ENCODE measurements at regions not wholly inside any gene's neighbourhood (a gene's known extent, or its start where the extent isn't known, plus 50 kb on each side); places are given as distances from the start of the nearest gene placed in this dataset.
A peak's percentile ranks its signal among the peaks of the same experiment; 100 is the strongest.
"Not testable (repeated sequence)": the region's sequence is repeated elsewhere in the genome, so short reads cannot be mapped to it uniquely, and the experiment has no call there.

DNA sequence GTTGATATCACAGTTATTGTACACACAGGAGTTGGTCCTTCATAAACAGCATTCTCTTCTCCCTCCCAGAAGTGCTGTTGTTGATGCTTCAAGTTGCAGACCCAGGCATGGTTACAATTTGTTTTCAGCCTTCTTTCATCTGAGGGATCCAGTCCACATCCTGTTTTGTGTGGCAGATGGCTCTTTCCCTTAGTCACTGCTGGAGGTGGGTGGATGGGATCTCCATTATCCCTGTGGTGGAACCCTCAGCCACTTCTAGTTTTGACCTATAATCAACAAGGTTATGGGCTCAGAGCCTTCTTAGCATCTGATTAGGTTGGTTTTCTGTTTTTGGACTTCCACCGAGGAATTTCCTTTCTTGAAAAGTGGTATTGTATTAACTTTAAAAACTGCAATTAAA is 214.2 kb downstream of the SH2D4B start:
- no peak for DNase-seq

DNA sequence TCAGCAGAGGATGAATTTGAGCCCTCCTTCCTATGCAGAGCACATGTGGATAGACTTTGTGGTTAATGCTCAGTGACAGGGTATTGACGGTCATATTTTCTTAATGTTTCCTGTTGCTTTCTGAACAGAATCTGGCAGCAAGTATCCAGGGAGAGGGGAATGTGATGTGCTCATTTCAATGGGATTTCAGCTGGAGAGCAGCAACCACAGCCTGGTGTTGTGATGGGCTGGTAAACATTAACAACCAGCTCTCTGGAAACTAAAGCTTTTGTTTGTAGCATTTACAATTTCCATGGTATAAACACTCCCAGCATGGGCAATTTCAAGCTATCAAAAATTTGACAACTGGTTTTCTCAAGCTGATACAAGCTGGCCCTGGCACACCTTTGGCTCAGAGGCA is 215.9 kb downstream of the SH2D4B start:
- DNase-seq: no peak

DNA sequence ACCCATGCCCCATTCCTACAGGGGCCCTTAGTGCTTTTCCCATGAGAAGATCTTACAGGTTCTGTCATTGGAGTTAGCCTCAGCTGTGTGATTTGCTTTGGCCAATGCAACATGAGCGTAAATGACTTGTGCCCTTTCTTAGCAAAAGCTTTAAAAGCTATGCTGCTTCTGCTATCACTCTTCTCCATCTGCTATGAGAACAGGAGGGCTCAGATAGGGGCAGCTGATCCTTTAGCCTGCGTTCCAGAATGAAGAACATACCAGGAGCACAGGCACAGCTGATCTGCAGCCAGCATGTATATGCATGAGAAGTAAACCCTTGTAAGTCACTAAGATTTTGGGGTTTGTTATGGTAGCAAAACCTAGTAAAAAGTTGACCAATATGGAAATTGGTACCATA is 218.2 kb downstream of the SH2D4B start:
- no peak for DNase-seq

DNA sequence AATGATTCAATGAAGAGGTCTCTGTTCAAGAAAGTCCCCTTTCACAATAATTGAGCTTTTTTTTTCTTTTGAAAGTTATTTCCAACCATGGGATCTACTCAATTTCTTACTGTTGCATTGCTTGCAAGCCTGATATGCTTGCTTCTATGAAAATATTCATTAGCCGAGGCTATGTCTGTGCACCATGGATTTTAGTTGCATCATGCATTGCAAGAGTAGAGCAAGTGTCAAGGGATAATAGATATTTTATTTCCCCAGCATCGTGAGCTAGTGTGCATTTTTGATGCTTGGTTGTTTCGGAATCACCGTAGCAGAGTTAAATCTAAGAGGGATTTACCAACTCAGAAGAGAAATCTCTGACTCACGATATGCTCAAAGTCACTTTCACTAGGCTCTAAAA is 222.0 kb downstream of the SH2D4B start:
- DNase-seq: no peak

DNA sequence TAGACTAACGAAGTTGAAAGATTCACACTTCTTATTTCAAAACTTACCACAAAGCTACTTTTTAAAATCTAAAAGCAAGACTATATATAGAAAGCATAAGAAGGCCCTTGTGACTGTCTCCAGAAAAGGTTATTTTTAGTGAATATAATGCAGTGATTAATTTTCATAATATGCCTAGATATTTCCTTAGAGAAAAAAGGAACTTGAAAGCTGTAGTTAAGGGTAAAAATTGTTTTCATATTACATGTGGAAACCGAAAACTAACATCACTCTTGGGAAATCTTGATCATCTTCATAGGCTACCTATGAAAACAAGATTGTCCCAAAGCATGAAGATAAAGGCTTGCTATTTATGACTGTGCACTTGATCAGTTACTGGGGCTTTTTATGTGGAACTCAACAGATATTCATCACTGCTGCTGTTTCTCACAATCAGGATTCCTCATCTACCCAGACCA is 223.2 kb downstream of the SH2D4B start:
- no peak for DNase-seq

DNA sequence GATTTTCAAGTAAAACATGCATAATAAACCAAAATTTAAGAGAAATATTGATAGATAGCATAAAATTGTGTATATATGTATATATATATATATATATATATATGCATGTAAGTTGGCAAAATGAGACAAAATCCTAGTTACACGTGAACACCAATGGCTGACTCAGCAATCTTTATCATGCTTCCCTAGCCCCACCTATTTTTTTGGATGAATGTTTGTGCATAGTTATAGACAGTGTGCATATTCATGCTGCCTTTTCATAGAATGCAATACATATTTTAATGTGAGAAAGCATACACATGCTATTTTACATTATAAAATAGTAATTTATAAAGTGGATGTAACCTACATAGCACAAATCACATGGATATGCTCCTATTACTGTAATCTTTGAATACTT is 230.3 kb downstream of the SH2D4B start:
- DNase-seq: no peak

DNA sequence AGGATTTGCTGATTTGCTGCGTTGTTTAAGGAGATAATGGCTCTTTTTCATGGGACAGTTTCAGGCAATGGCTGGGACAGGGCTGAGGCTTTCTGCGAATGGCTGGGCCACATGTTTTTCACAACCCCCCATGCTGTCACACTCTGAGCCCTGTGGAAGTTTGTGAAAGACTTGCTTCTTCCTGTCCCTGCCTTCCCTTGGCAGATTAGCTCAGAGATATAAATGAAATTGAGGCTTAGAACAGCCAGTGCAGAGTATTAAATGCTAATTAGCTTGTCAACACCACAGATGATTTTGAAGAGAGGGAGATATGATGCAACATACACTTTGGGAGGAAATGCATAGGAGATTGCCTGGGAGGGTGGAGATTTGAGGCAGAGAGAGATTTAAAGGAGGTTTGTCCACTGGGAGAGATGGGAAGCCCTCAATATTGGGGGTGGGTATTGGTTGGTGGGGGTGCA is 232.0 kb downstream of the SH2D4B start:
- DNase-seq: no peak

DNA sequence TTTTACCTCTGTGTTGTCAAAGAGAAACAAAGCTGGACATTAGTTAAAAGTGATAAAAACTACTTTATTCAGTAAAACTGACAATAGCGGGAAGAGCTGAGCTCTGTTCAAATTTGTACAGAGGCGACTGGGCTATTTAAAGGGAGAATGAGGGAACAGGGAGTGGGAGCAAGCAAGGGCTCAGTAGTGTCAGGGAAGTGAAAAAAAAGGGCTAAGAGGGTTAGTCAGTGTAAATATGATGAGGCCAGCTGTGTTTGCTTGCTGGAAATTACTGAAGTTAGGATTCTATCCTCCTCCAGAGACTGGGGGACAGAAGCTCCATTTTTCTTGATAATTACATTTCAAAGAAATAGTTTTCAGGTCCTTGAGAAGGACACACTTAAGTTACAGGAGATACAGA is 232.5 kb downstream of the SH2D4B start:
- DNase-seq: no peak

DNA sequence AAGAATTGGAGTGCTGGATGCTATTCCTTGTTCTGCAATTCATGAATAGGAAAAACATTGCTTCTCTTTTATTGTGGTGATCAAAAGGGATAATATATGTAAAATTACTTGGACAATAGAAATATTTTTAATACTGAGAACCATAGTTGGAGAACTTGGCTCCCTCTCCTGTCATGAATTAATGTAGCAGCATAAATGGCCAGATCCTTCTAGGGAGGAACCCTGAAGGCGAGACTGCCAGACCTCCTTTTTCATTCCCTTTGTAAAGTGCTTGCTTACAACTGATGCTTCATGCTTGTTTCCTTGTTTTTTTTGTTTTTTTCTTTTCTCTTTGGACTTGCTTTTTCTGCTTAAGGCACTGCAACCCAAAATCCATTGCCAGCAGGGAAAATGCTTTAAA is 233.6 kb downstream of the SH2D4B start:
- DNase-seq: no peak

DNA sequence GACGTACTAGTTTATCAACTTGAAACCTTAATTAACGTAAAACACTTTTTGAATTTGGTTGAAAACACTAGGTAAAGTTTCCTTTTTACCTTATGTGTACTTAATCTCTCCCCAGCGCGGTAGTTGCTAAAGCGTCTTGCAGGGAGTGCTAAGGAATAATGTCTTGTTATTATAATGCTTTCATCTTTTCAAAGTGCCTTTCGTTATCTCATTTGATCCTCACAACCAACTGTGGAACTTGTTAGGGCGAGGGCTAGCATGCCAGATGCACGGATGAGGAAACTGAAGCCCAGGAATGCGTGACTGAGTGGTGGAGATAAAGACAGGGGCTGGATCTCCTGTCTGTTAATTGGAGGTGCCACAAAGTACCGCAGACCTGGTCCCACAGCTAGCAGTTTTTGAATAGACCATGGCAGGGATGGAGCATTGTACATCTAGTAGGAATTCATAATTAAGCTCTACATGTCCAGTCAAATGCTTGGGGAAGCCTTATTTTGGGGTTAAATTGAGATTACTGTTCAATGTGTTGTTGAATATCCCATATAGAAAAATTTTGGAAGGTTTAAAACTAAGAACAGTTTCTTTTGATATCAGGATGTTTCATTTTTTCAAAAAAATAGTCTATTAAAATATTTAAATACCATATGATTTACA is 234.3 kb downstream of the SH2D4B start:
- no peak for DNase-seq

DNA sequence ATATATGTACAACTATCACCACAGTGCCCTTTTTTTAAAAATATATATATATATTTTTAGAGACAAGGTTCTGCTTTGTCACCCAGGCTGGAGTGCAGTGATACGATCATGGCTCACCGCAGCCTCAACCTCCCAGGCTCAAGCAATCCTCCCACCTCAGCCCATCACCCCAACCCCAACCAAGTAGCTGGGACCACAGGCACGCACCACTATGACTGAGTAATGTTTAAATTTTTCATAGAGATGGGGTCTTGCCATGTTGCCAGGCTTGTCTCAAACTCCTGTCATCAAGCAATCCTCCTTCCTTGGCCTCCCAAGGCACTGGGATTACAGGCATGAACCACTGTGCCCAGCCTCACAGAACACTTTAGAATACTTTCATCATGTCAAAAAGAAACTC is 234.9 kb downstream of the SH2D4B start:
- no peak for DNase-seq

DNA sequence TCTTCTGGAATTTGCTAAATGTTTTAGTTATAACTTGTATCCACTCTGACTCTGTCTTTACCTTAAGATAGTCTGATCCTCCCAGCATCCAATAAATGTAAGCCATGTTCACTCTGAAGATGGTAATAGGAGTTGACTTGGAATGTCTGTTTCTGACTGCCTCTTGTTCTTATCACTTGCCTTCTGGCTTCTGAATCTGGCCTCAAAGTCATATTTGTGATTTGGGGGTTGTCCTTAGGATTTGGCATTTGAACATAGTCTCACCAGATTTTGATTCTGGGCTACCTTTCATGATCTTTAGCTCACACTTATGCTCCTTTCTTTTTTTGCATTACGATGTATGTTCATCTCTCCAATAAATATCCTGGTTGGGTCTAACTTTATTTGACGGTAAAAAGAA is 247.0 kb downstream of the SH2D4B start:
- no peak for DNase-seq

DNA sequence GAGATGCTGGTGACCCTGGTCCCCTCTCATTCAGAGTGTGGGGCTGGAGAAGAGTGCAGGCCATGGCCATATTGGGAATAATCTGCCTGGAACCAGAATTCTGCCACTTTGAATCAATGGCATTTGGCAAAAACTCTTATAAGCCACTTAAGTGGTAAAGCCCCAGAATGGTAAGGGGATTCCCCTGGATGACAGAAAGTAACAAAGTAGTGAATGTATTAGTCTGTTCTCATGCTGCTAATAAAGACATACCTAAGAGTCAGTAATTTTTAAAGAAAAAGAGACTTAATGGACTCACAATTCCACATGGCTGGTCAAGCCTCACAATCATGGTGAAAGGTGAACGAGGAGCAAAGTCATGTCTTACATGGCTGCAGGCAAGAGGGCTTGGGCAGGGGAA is 248.6 kb downstream of the SH2D4B start:
- no peak for DNase-seq

DNA sequence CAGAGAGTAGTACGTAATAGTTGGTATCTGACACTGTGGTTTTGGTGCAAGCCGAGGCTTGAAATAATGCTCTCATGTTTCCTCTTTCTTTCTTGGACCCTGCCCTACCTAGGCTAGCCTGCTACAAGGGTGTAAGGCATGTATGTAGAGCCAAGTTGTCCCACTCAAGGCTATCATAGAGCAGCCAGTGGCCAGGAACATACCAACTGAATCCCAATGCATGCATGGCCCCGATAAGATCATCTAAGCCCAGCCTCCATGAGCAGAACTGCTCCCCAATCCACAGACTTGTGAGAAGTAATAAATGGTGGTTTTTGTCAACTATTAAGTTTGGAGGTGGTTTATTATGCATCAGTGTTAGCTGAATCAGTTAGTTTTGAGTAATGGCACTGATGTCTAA is 250.2 kb downstream of the SH2D4B start:
- DNase-seq: no peak

DNA sequence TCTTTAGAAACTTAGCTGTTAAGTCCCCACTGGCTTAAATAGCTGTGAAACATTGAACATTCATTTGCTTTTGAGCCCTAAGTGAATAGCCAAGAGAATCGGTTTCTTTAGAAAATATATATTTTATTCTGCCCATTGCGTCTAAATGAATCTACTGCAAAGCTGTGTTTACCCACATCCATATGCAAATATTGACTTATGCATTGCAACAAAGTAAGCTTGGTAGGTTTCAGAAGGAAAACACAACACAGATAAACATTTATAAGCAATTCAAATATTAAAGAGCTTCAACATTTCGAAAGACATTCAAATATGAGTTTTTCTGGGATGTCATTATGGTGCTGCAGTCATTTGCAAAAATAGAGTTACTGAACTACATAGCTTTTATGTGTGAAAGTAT is 257.3 kb downstream of the SH2D4B start:
- DNase-seq: no peak

DNA sequence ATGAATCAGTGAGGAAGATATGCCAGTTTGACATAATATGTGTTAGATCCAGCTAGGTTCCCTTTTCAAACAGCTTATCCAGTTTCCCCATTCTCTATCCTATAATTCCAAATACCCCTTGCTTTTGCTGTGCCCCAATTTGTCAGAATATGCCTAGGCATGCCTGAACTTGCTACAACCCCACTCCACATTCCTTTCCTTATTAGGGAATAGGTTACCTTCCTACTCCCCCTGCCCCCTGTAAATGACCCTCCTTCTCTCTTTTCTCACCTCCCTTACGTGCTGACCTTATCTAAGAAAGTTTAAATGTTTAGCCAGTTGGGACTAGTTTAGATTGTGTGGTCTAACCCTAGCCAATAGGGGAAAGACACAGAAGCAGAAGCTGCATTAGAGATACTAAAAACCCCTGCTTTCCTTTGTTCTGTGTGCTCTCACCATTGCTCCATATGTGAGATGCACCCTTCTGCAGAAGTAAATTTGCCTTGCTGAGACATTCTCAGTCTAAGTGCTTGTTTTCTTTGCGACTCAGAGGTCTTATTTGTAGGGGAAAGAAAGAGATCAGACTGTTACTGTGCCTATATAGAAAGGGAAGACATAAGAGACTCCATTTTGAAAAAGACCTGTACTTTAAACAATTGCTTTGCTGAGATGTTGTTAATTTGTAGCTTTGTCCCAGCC is 267.8 kb downstream of the SH2D4B start:
- DNase-seq: no peak

DNA sequence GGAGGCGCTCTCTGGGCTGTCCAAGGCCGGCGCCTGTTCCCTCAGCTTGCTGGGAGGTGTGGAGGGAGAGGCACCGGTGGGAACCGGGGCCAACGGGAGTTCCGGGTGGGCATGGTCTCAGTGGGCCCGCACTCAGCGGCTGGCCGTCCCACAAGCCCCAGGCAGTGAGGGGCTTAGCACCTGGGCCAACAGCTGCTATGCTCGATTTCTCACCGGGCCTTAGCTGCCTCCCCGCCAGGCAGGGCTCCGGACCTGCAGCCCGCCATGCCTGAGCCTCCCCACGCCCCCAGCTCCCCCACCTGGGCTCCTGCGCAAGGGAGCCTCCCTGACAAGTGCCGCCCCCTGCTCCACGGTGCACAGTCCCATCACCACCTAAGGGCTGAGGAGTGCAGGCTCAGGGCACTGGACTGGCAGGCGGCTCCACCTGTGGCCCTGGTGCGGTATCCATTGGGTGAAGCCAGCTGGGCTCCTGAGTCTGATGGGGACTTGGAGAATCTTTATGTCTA is 276.5 kb downstream of the SH2D4B start:
- no peak for DNase-seq

DNA sequence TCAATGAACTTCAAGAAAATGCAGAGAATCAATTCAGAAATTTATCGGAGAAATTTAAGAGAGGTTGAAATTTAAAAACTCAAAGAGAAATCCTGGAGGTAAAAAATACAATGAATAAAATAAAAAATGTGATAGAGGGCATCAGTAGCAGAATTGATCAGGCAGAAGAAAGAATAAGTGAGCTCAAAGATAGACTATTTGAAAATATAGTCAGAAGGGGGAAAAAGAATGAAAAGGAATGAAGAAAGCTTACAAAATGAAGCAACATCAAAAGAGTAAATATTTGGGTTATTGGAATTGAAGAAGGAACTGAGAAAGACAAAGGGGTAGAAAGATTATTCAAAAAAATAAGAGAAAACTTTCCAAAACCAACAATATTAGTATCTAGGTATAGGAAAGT is 291.4 kb downstream of the SH2D4B start:
- no peak for DNase-seq

DNA sequence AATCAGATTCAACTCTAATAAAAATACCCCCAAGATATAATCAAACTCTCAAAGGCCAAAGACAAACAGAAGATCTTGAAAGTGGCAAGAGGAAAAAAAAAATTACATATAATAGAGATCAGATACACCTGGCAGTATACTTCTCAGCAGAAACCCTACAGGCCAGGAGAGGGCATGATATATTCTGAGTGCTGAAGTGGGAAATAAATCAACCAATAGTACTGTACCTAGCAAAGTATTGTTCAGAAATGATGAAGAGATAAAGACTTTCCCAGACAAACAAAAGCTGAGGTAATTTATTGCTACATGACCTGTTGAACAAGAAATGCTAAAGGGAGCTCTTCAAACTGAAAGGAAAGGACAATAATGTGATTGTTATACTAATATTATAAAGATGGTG is 291.9 kb downstream of the SH2D4B start:
- no peak for DNase-seq

DNA sequence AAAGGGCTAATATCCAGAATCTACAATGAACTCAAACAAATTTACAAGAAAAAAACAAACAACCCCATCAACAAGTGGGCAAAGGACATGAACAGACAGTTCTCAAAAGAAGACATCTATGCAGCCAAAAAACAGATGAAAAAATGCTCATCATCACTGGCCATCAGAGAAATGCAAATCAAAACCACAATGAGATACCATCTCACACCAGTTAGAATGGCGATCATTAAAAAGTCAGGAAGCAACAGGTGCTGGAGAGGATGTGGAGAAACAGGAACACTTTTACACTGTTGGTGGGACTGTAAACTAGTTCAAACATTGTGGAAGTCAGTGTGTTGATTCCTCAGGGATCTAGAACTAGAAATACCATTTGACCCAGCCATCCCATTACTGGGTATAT is 295.0 kb downstream of the SH2D4B start:
- DNase-seq: not testable (repeated sequence)

DNA sequence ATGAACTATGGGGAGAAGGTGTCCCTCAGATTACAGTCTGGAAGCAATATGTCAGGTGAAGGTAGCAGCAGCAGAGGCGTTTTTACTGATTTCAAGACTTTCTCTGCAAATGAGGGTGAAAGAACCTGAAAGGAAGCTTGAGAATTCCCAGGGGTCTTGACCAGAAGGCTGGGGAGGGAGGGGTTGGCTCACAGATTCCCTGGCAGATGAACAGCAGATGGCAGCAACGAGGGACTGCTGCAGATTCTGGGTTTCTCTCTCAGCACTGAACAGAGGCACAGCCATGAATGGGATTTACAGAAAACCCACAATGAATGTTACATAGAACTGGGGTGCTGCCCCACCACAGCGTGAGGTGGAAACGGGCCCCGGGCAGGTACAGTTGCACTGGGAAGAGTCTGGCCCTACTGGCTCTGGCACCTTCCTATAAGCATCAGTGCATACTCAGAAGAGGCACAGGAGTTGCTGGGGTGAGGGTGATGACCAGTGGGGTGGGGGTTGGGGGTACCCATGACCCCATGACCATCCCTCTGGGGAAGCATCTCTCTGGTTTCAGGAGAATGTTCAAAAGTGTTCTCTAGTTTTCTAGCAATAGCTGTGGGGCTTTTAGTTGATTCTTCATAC is 317.8 kb downstream of the SH2D4B start:
- DNase-seq: peak; percentile 26

DNA sequence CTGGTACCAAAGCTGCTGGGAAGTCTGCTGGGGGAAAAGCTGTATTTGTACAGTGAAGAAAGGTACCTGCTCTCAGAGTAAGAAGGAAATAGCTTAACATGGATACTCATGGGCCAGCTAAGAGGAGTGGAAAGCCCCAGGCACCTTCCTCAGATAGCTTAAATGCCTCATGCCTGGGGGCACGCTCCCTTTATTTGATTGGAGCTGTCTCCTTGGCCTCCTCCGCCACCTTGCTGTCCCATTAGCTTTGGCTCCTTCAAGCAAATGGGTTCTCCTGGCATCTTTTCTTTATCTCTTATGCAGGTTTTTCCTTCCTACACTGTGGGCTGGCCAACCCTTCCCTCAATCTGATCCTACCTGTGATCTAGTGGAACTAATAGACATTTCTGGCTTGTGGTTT is 318.5 kb downstream of the SH2D4B start:
- DNase-seq: no peak

DNA sequence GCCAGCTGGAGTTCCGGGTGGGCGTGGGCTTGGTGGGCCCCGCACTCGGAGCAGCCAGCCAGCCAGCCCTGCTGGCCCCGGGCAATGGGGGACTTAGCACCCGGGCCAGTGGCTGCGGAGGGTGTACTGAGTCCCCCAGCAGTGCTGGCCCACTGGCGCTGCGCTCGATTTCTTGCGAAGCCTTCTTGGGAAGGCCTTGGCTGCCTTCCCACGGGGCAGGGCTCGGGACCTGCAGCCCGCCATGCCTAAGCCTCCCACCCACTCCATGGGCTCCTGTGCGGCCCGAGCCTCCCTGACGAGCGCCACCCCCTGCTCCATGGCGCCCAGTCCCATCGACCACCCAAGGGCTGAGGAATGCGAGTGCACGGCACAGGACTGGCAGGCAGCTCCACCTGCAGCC is 321.6 kb downstream of the SH2D4B start:
- not testable (repeated sequence) for DNase-seq

DNA sequence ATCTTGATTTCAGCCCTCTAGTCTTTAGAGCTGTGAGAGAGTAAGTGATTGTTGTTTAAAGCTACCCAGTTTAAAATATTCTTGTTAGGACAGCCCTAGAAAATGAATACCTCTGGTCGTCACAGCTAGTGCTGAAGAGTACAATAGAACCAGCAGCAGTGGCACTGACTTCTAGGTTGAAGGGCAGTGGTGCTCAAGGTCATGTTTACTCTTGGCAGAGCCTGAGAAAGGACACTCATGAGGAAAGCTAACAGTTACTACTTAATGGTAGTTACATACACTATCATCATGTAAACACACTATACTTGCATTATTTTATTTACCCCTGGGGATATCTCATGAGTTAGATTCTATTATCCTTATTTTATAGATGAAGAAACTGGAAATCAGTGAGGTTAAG is 323.0 kb downstream of the SH2D4B start:
- DNase-seq: no peak
